EL (cell line): ENCODE measurements at regions not wholly inside any gene's neighbourhood (a gene's known extent, or its start where the extent isn't known, plus 50 kb on each side); places are given as distances from the start of the nearest gene placed in this dataset.
"Not testable (repeated sequence)": the region's sequence is repeated elsewhere in the genome, so short reads cannot be mapped to it uniquely, and the experiment has no call there.

Source experiments
- DNase-seq: peaks from one replicate; pipeline ENCODE4 v3.0.0-alpha.2; 2016

DNA sequence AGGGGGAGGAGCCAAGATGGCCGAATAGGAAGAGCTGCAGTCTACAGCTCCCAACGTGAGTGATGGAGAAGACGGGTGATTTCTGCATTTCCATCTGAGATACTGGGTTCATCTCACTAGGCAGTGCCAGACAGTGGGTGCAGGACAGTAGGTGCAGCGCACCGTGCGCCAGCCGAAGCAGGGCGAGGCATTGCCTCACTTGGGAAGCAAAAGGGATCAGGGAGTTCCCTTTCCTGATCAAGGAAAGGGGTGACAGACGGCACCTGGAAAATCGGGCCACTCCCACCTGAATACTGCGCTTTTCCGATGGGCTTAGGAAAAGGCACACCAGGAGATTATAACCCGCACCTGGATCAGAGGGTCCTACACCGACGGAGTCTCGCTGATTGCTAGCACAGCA lies 121.1 kb upstream of the SESTD1 start:
- not testable (repeated sequence) for DNase-seq

GRCh38 chr2:179383975-179384374 lies 119.3 kb upstream of the SESTD1 start:
- no peak for DNase-seq

DNA sequence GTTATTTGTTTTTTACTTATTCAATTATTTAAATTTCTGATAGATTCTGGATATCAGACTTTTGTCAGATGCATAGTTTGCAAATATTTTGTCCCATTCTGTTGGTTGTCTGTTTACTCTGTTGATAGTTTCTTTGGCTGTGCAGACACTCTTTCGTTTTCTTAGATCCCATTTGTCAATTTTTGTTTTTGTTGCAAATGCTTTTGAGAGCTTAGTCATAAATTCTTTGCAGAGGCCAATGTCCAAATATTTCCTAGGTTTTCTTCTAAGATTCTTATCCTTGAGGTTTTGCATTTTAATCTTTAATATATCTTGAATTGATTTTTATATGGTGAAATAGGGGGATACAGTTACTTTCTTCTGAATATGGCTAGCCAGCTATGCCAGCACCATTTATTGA lies 112.7 kb upstream of the SESTD1 start:
- peak; percentile 30 for DNase-seq

- peak; percentile 47 for DNase-seq
These were observed 112.2 kb upstream of the SESTD1 start for GRCh38 chr2:179376881-179377280.

GRCh38 chr2:179373816-179374215 lies 109.2 kb upstream of the SESTD1 start:
- DNase-seq, result no peak

GRCh38 chr2:179365561-179365960 lies 100.9 kb upstream of the SESTD1 start:
- DNase-seq, result not testable (repeated sequence)

DNA sequence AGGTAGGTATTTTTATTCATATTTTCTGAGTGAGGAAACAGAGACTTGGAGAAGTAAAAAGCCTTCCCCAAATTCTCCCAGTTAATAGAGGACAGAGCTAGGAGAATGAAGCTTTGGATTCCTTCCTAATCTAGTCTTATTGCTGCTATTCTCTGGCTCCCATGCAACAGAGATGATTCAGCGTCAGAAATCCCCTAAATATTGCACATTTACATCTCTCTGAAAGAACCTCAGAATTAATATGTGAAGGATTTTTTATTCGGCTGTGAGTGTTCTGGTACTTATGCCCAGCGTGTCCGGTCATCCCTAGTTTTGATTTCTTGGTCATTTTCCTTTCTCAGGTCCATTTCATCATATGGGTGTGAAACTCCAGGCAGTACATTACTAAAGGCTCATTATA lies 91.2 kb upstream of the SESTD1 start:
- no peak for DNase-seq

- no peak for DNase-seq
These were observed 90.3 kb upstream of the SESTD1 start for GRCh38 chr2:179354739-179355537.

DNA sequence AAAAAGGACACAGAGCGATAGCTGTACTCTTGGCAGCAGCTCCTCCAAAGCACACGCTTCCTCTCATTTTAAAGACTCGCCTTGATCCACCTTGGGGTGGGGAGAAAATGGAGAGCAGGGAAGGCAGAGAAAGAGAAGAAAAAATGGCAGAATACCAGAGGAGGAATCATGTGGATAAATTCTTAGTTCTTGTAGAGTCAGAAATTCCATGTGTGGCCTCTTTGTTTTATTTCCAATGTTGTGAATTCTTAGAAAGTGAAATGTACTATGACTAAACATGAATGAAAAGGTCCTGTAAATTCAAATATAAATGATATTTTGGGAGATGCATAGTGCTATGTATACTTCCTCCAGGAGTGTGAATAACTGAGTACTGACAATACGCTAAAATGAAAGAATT lies 89.7 kb upstream of the SESTD1 start:
- DNase-seq, result no peak

DNA sequence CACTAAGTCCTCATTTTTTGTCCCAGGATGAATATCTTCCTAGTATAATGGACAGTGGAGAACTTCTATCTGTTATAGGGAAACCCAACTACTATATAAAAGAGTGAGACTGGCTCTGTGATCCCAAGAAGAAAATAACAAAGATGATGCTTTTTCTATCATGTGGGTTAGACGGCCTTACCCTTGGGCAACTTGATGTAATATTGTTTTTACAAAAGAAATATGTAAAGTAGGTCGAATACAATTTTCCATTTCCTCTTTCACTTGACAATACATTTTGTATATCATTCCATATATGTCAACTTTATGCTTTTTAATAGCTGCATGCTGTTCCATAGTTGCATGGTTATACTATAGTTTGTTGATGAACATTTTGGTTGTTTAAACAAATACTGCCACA lies 87.5 kb upstream of the SESTD1 start:
- DNase-seq, result no peak

DNA sequence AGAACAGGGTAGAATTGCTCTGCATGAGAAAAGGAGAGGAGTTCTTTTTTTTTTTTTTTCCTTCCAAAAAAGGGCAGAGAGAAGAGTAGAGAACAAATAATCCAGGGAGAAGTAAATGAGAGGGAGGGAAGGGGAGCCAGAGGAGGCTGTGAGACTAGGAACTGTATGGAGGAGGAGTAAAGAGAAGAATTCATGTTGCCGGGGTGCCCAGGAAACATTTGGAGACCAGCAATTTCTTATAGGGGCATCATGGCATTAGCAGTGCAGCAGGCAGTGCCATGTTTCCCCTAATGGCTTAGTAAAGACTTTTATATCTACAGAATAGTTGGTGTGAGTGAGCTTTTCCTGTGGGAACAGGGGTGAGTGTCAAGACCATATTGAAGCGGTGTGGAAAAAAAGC lies 86.4 kb upstream of the SESTD1 start:
- DNase-seq, result no peak

DNA sequence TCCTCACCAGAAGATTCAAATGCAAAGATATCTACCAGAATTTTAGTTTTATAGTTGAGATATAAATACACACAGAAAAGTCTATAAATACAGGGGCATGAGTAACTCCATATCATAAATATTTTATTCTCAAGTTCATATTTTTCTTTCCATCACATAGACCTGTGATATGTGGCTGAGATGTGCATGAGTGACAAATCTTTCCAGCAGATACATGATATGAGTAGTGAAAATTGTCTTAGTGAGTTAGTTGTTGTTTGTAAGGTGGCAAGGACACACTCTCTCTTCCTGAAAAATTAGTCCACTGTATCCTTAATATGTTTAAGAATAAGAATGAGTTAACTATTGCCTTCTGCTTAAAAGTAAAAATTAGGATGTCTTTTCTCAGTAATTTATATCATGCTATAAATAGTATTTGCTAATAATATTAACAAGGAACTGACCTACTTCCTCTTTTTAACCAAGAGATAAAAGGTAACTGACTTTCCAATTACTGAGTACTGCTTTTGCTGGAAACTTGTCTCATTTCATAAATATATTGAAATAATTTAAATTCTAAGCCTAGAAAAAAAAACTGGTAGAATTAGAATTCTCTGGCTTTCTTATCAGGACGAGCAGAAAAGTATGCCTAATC lies 85.2 kb upstream of the SESTD1 start:
- DNase-seq, result no peak

DNA sequence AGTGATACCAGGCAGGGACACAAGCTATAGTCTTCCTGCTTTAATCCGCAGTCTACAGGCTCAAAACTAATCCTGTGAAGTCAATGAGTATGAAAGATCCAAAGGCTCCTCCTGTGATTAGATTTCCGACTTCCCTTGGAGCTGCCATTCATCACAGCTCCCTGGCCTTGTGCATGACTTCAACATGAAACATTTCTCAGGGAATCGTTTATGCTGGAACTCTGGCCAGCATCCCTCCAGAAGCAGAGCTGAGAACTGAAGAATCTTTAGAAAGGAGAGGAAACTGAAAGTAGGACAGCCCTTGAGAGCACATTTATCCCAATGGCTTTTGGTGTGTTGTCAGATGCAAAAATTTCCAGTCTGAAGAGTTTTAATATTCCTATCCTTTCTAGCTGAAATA lies 84.3 kb upstream of the SESTD1 start:
- DNase-seq, result no peak

DNA sequence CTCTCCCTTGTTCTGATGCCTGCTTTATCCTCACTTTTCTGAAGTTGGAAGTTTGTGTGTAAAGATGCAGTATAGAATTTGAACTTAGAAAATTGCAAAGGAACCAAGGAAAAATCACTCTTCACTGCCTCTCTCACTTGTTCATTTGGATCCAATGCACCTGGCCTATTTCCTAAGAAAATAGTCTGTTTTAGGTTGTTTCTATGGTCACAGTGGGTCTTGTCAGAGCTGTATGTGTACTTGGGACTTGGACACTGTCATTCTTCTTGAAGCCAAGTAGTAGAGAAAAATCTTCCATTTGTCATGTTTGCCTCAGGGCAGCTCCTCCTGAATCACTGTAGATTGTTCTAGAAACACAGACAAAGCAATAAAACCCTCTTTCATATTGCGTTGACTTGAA lies 80.3 kb upstream of the SESTD1 start:
- DNase-seq, result no peak

DNA sequence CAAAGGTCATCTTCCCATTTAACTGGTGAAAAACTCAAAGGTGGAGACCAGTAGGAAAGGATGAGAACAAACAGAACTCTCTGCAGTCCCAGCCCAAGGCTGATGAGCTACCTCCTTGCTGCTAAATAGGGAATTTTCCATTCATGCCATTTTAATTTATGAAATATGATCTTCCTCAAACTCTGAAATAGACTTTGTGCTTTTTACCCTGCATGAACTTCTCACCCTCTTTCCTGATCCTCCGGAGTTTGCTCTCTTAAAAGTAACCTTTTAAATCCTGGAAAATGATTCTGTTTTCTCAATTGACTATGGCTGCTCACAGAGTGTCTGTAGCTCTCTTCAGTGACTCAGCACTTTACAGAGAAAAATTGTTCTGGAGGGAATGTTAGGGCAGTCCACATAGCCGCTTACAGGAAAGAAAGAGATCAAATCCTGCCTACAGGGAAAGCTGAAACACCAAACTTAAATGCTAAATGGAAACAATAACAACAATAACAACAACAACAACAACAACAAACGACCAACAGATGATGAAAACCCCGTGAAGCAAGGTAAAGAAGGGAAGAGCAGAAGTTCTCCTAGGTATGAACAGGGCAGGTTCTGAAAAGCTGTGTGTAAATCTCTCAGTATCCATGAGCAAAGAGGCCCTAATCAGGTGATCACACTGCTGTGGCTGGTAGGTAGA lies 79.8 kb upstream of the SESTD1 start:
- peak; percentile 11 for DNase-seq

GRCh38 chr2:179343945-179344279 lies 79.3 kb upstream of the SESTD1 start:
- no peak for DNase-seq

DNA sequence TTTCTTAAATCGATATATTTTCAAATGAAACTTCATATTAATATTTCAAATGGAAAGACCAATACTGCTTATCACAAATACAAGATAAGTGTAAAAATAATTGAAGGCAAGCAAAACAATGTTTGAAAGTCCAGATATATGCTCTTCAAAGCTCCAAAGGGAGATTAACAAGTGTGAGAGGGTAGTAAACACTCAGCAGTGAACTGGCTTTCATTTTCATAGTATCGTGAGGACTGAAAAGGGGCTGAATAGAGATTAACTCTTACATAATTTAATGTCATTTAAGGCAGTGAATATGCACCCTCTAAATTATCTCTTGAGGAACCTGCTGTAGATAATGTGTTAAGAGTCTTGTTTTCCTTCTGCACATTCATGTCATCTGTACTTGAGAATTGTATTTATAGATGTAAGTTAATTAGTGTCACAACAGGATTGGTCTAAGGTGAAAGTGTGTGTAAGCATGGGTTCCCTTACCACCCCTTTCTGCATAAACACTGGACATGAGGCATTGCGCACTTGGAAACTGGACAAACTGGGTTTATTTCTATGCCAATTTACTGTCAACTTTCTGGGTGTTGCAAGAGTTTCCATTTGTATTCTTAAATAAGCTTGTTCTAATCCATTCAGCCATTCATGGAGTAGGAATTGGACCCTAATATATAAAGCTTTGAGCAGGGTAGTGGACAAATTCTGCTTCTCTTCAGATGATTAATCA lies 76.7 kb upstream of the SESTD1 start:
- DNase-seq, result no peak

GRCh38 chr2:179340678-179341077 lies 76.0 kb upstream of the SESTD1 start:
- DNase-seq, result no peak

DNA sequence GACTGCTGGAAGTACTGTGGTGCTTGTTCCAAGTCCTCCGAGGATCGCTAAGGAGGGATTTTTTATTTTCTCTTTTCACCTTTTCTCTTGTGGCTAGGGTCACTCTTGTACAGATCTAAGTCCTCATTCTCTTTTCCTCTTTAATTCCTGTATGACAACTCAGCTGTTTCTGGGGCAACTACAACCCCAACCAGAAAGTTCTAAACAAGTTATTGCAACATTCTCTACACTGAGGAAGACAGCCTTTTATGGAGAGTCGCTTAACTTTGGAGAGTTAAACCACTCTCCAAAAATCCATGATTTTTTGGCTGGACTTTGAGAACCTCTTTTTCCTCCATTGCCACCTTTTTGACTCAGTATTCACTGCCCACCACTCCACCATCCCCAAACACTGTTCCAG lies 74.0 kb upstream of the SESTD1 start:
- no peak for DNase-seq

DNA sequence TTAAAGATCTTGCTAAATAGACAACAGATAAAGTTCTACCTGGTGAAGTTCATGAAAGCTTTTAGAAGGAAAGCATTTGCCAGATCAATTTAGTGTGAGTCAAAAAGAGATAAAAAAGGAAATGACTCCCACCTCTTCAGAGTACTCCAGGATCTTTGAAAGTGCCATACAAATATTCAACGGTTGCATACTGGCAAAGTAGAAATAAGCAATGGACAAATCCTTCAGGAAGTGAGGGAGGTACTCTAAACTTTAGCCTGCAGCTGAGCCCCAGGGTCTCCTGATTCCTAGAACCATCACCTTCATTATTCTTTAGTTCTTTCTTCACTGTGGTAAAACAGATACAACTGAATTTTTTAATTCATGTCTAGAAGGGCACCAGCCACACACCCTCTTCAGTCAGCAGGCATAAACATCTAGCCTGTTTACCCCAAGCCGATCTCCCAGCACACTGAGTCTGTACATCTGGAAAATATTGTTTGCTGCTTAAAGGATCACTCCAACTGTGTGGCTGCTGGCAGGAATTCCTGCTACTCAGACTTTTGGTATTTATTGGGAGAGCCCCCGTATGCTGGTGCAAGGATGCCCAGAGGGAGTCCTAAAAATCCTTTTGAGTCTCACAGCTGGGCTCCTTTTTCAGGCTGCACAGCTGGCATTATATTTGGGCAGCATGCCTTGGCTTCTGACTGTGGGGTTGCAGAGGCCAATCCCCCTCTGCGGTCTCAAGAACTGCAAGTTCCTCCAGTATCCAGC lies 72.3 kb upstream of the SESTD1 start:
- peak; percentile 75 for DNase-seq

DNA sequence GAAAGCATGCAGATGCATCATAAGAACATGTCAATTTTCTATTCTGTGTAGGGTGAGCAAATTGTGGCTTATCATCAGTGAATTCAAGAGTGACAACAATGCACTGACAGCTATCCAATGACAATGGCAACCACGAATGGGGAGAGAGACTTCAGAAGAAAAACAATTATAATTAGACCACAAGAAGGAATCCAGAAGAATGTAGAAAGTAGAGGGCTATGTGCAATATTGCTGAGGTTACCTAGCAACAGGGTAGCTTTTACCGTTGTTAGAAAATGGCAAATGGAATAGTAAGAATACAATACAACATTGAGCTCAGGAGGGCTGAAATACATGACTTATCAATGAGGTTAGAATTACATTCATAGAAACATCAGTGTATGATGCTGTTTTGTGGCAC lies 71.1 kb upstream of the SESTD1 start:
- DNase-seq, result no peak

DNA sequence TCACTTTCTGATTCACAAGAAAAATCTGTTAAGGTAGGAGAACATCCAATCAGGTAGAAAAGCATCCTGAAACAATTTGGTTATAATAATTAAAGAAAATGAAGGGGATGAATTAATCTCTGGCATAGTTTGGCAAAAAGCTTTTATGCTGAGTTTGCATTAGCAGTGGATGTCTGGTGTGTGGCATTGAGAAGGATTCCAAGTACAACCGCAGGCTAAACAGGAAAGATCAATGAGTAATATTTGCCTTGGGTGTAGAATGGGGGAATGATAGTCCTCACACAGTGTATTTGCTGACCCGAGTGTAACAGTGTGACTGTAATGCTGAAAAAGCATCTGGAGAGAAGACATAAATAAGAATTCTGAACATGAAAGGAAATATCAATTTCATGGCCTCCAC lies 68.3 kb upstream of the SESTD1 start:
- DNase-seq, result peak; percentile 73

DNA sequence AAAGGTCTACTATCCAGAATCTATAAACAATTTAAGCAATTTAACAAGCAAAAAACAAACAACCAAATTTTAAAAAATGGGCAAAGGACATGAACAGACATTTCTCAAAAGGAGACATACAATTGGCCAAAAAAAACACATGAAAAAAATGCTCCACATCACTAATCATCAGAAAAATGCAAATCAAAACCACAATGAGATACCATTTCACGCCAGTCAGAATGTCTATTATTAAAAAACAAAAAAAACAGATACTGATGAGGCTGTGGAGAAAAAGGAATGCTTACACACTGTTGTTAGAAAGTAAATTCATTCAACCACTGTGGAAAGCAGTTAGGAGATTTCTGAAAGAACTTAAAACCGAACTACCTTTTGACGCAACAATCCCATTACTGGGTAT lies 66.4 kb upstream of the SESTD1 start:
- no peak for DNase-seq
